ENCODE measurements at regions not wholly inside any gene's neighbourhood (a gene's known extent, or its start where the extent isn't known, plus 50 kb on each side); places are given as distances from the start of the nearest gene placed in this dataset.

DNA sequence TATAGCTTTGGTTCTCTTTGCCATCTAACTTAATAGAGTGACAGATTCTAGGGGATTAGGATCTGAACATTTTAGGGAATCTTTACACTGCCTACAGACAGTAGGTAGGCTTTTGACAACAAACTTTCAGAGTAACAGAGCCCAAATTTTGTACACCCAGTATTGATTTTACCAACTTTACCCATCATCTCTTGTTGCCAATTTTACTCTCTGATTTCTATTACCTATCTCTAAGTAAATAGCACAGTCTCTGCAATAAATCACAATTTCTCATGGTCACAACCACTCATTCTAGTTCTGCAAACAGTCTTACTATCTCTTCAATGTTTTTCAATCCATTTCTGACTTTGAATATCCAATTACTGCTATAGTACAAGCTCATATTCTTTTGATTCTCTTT is 1097.6 kb upstream of the PHF14 start:
- Mint-ChIP-seq H3K36me3 (peaks cover 5% of the 10 kb centered on the region), H3K4me1 (ENCODE audit: low read depth in 2 of 2) (no peaks in the 10 kb centered on the region), H3K27ac (no peak overlapping the region), H3K9me3 (peaks cover 12% of the 10 kb centered on the region), H3K27me3 (no peaks in the 10 kb centered on the region), H3K4me3 (no peak overlapping the region)
- no peak for DNase-seq (ENCODE audit: low spot score)
- no peak for ATAC-seq

DNA sequence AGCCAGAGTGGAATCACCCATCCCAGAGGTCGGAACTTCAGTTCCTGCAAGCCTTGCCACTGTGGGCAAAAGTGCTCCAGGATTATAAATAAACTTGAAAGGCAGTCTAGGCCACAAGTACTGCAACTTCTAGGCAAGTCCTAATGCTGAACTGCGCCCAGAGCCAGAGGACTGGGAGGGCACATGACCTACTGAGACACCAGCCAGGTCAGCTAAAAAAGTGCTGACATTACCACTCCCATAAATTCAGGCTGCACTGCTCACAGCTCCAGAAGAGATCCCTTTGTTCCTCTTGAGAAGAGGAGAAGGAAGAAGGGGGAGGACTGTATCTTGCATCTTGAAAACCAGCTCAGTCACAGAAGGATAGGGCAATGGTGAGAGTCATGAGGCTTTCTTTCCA is 1084.1 kb upstream of the PHF14 start:
- ATAC-seq (no peak), DNase-seq (ENCODE audit: low spot score) (no peak)
- H3K36me3 Mint-ChIP-seq, result peaks cover 12% of the 10 kb centered on the region
- no peaks in the 10 kb centered on the region for H3K4me1 Mint-ChIP-seq (ENCODE audit: low read depth in 2 of 2)
- H3K9me3 Mint-ChIP-seq, result peaks cover 28% of the 10 kb centered on the region
- no peaks in the 10 kb centered on the region for H3K27me3 Mint-ChIP-seq
- H3K27ac Mint-ChIP-seq, result no peak overlapping the region
- H3K4me3 Mint-ChIP-seq, result no peak overlapping the region

DNA sequence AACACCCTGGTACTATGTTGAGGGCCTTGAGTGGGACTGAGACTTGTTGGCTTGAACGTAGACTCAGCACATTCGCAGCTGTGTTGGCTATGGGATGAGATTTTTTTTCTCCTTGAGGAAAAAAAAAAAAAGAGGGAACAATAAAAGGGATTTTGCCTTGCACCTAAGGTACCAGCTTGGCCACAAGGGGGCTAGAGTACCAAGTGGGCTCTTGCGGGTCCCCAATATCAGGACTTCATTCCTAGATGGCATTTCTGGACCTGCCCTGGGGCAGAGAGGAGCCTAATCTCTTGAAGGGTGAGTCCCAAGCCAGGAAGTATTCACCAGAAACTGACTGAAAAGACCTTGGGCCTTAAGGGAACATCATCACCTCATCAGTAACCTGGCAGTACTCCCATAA is 1083.6 kb upstream of the PHF14 start:
- peaks cover 12% of the 10 kb centered on the region for H3K36me3 Mint-ChIP-seq
- DNase-seq (ENCODE audit: low spot score), result no peak
- no peaks in the 10 kb centered on the region for H3K4me1 Mint-ChIP-seq (ENCODE audit: low read depth in 2 of 2)
- peaks cover 25% of the 10 kb centered on the region for H3K9me3 Mint-ChIP-seq
- no peak for ATAC-seq
- no peak overlapping the region for H3K4me3 Mint-ChIP-seq
- no peak overlapping the region for H3K27ac Mint-ChIP-seq
- no peaks in the 10 kb centered on the region for H3K27me3 Mint-ChIP-seq

DNA sequence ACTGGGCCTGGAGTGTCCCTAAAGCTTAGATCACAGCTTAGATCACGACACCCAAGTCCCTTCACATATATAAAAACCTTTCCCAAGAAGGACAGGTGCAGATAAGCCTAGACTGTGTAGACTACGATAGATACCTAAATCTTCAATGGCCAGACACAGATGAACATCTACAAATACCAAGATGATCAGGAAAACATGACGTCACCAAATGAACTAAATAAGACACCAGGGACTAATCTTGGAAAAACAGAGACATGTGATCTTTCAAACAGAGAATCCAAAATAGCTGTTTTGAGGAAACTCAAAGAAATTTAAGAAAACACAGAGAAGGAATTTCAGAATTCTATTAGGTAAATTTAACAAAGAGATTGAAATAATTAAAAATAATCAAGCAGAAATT is 1082.6 kb upstream of the PHF14 start:
- ATAC-seq (no peak), DNase-seq (ENCODE audit: low spot score) (no peak)
- H3K27me3 Mint-ChIP-seq, result no peaks in the 10 kb centered on the region
- H3K36me3 Mint-ChIP-seq, result peaks cover 19% of the 10 kb centered on the region
- H3K27ac Mint-ChIP-seq, result no peak overlapping the region
- no peaks in the 10 kb centered on the region for H3K4me1 Mint-ChIP-seq (ENCODE audit: low read depth in 2 of 2)
- H3K4me3 Mint-ChIP-seq, result no peak overlapping the region
- H3K9me3 Mint-ChIP-seq, result peaks cover 26% of the 10 kb centered on the region

DNA sequence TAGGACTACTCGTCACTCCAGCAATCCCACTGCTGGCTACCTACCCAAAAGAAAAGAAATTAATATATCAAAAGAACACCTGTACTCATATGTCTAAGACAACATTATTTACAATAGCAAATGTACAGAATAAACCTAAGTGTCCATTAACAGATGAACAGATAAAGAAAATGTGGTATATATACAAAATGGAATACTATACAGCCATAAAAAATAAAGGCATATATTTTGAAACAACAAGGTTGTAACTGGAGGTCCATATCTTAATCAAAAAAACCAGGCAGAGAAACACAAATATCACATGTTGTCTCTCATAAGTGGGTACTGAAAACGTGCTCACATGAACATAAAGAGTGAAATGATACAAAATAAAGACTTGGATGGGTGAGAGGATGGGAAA is 1073.3 kb upstream of the PHF14 start:
- no peak overlapping the region for H3K4me3 Mint-ChIP-seq
- no peak overlapping the region for H3K27ac Mint-ChIP-seq
- no peaks in the 10 kb centered on the region for H3K27me3 Mint-ChIP-seq
- peaks cover 24% of the 10 kb centered on the region for H3K36me3 Mint-ChIP-seq
- peaks cover 36% of the 10 kb centered on the region for H3K9me3 Mint-ChIP-seq
- ATAC-seq (no peak), DNase-seq (ENCODE audit: low spot score) (no peak)
- no peaks in the 10 kb centered on the region for H3K4me1 Mint-ChIP-seq (ENCODE audit: low read depth in 2 of 2)

GRCh38 chr7:9921326-9921725 is 1052.3 kb upstream of the PHF14 start:
- Mint-ChIP-seq H3K9me3 (peaks cover 16% of the 10 kb centered on the region), H3K4me1 (ENCODE audit: low read depth in 2 of 2) (no peaks in the 10 kb centered on the region), H3K27ac (no peak overlapping the region), H3K36me3 (no peaks in the 10 kb centered on the region), H3K27me3 (no peaks in the 10 kb centered on the region), H3K4me3 (no peak overlapping the region)
- ATAC-seq (no peak), DNase-seq (ENCODE audit: low spot score) (no peak)

DNA sequence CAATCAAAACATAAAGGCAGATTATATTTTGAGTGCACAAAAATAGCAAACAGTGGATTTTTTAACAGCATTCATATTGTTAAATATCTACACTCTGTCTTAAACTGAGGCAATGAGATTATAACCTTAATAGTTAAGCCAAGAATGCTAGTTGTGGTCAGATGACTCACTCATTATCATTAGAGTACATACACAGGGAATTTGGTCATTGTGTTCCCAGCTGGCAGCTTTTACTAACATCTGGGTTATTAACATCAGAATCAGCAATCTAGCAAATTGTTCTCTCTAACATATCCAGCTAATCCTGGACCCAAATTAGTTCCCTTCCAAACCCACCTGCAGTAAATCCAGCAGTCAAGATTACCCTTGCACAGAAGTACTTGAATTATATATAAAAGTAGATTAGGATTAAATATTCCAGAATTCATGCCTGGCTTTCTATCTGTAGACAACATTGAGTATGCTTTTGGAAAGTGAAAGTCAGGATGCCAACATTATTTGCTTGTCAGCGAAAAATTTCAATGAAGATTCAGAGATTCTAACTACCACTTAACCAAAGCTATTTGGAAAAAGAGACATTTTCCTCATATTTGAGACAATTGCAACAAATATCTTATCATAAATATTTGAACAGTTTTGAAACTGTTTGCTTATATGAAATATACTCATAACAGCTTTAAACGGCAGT is 1035.6 kb upstream of the PHF14 start:
- Mint-ChIP-seq H3K4me1 (ENCODE audit: low read depth in 2 of 2) (no peaks in the 10 kb centered on the region), H3K36me3 (no peaks in the 10 kb centered on the region), H3K27ac (no peak overlapping the region), H3K9me3 (peaks cover 10% of the 10 kb centered on the region), H3K27me3 (no peaks in the 10 kb centered on the region), H3K4me3 (no peak overlapping the region)
- no peak for ATAC-seq
- no peak for DNase-seq (ENCODE audit: low spot score)

DNA sequence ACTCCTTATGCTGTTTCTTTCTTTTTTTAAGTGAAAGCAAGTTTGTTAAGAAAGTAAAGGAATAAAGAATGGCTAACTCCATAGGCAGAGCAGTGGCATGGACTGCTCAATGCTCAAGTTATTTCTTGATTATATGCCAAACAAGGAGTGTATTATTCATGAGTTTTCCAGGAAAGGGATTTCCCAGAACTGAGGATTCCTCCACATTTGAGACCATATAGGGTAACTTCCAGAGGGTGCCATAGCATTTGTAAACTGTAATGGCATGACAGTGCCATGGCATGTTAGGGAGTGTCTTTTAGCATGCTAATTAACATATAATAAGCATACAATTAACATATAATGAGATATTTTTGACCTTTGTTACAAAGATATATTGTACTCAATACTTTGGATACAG is 1034.5 kb upstream of the PHF14 start:
- Mint-ChIP-seq H3K36me3 (no peaks in the 10 kb centered on the region), H3K27ac (no peak overlapping the region), H3K9me3 (peaks cover 7% of the 10 kb centered on the region), H3K4me1 (ENCODE audit: low read depth in 2 of 2) (no peaks in the 10 kb centered on the region), H3K4me3 (no peak overlapping the region), H3K27me3 (no peaks in the 10 kb centered on the region)
- ATAC-seq (no peak), DNase-seq (ENCODE audit: low spot score) (no peak)

DNA sequence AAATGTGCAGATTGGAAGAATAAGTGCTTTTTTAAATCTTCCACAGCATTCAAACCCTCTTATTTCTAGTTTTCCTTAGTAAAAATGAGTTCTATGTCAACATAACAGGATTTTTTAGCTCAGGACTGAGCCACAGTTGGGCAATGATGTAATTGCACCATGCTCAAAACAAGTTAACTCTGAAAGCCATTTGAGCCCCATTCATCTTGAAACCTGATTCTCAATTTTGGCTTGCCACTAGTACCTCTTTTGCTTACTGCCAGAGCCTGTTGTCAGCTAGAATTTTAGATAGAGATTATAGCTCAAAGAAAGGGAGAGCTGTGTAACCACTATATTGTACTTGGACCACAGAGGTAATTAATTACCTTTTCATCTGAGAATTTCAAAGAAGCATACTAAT is 1028.5 kb upstream of the PHF14 start:
- Mint-ChIP-seq H3K27me3 (no peaks in the 10 kb centered on the region), H3K4me3 (no peak overlapping the region), H3K36me3 (no peaks in the 10 kb centered on the region), H3K27ac (no peak overlapping the region), H3K4me1 (ENCODE audit: low read depth in 2 of 2) (no peaks in the 10 kb centered on the region), H3K9me3 (peaks cover 14% of the 10 kb centered on the region)
- ATAC-seq (no peak), DNase-seq (ENCODE audit: low spot score) (no peak)

- peaks cover 14% of the 10 kb centered on the region for H3K9me3 Mint-ChIP-seq
- no peaks in the 10 kb centered on the region for H3K4me1 Mint-ChIP-seq (ENCODE audit: low read depth in 2 of 2)
- H3K27ac Mint-ChIP-seq, result no peak overlapping the region
- ATAC-seq (no peak), DNase-seq (ENCODE audit: low spot score) (no peak)
- no peaks in the 10 kb centered on the region for H3K27me3 Mint-ChIP-seq
- H3K36me3 Mint-ChIP-seq, result no peaks in the 10 kb centered on the region
- no peak overlapping the region for H3K4me3 Mint-ChIP-seq
These were observed 1027.8 kb upstream of the PHF14 start for GRCh38 chr7:9945857-9946256.

DNA sequence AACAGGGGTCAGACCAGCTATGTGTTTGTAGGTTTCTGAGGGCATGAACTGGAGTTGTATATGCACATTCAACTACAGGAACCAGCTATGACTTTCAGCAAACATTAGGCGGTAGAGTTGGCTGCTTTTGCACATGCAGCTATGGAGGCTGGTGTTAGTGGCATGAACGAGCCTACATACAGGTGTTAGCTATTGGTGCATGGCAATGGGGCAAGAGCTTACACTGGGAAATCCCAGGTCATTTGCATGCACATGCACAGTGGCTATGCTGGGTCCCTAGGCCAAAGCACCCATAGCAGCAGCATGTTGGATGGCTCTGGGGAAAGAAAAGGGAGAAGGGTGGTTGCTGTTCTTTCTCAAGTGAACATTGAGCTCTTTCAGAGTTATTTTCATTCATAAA is 1018.5 kb upstream of the PHF14 start:
- no peak for DNase-seq (ENCODE audit: low spot score)
- H3K9me3 Mint-ChIP-seq, result peaks cover 7% of the 10 kb centered on the region
- ATAC-seq, result no peak
- H3K4me1 Mint-ChIP-seq (ENCODE audit: low read depth in 2 of 2), result no peaks in the 10 kb centered on the region
- H3K27ac Mint-ChIP-seq, result no peak overlapping the region
- no peak overlapping the region for H3K4me3 Mint-ChIP-seq
- H3K27me3 Mint-ChIP-seq, result no peaks in the 10 kb centered on the region
- H3K36me3 Mint-ChIP-seq, result no peaks in the 10 kb centered on the region

DNA sequence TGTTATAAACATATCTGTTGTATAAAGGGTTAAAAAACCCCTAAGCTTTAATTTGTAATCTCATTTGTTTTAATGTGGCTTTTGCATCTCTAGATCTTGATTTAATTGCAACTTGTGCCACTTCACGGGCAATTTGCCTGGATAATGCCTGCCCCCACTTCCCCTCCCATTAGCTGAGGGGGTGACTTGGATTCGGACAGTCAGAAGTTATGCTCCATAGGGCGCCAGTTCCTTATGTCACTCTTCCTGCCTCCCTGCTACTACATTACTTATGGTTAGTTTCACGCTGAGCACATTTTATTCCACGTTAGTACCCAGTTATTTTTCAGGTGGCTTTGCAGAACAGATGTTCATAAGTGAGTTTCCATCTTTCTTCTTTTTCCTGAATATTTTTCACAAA is 1015.2 kb upstream of the PHF14 start:
- DNase-seq (ENCODE audit: low spot score) (no peak), ATAC-seq (no peak)
- H3K9me3 Mint-ChIP-seq, result peaks cover 12% of the 10 kb centered on the region
- H3K27me3 Mint-ChIP-seq, result no peaks in the 10 kb centered on the region
- no peak overlapping the region for H3K4me3 Mint-ChIP-seq
- H3K36me3 Mint-ChIP-seq, result no peaks in the 10 kb centered on the region
- H3K4me1 Mint-ChIP-seq (ENCODE audit: low read depth in 2 of 2), result no peaks in the 10 kb centered on the region
- no peak overlapping the region for H3K27ac Mint-ChIP-seq

DNA sequence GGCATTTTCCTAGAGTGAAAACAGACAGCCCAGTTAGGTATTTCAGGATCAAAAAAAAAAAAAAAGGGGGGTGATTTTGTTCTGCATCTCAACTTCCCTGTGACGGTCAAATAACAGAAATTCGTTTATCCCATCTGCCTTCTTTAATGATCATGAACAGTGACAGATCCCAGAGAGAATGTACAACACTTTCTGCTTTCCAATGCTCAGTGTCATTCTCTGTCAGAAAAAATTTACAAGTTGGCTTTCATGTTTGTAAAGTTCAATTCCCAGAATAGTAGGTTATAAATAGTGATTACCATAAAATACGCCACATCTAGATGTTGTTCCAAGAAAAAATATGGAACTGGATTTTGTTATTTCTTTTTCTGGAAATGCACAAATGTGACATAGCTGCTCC is 1013.2 kb upstream of the PHF14 start:
- Mint-ChIP-seq H3K27me3 (no peaks in the 10 kb centered on the region), H3K36me3 (no peaks in the 10 kb centered on the region), H3K9me3 (peaks cover 8% of the 10 kb centered on the region), H3K27ac (no peak overlapping the region), H3K4me3 (no peak overlapping the region), H3K4me1 (ENCODE audit: low read depth in 2 of 2) (no peaks in the 10 kb centered on the region)
- DNase-seq (ENCODE audit: low spot score) (no peak), ATAC-seq (no peak)

- Mint-ChIP-seq H3K4me1 (ENCODE audit: low read depth in 2 of 2) (no peaks in the 10 kb centered on the region), H3K27me3 (no peaks in the 10 kb centered on the region), H3K9me3 (peaks cover 8% of the 10 kb centered on the region), H3K27ac (no peak overlapping the region), H3K36me3 (no peaks in the 10 kb centered on the region), H3K4me3 (no peak overlapping the region)
- no peak for DNase-seq (ENCODE audit: low spot score)
- no peak for ATAC-seq
These were observed 1012.3 kb upstream of the PHF14 start for GRCh38 chr7:9961161-9961922.

DNA sequence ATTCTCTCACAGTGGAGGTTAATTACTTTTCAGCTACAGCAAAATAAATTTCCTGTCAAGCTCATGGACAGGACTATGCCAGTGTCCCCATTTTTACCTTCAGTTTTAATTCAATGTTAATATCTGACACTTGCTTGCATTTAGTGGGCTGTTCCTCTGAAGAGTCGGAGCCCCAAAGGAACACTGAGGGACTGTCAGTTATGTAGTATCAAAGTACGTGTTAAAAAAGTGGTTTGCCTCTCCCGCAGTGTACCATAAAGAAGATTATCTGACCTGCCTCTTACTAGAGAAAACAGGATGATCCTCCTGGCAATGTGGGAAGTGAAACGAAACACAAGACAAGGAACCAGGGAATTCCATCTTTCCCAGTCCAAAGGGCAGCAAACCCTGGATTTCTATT is 1010.9 kb upstream of the PHF14 start:
- H3K27ac Mint-ChIP-seq, result no peak overlapping the region

More for the DNA sequence above, 1010.9 kb upstream of the PHF14 start:
- ATAC-seq, result no peak
- H3K36me3 Mint-ChIP-seq, result no peaks in the 10 kb centered on the region
- no peaks in the 10 kb centered on the region for H3K27me3 Mint-ChIP-seq
- DNase-seq (ENCODE audit: low spot score), result no peak
- no peak overlapping the region for H3K4me3 Mint-ChIP-seq
- H3K4me1 Mint-ChIP-seq (ENCODE audit: low read depth in 2 of 2), result no peaks in the 10 kb centered on the region
- peaks cover 5% of the 10 kb centered on the region for H3K9me3 Mint-ChIP-seq
